H1 (cell line): ENCODE measurements at regions not wholly inside any gene's neighbourhood (a gene's known extent, or its start where the extent isn't known, plus 50 kb on each side); places are given as distances from the start of the nearest gene placed in this dataset.

Experiments
- CTCF ChIA-PET: fragments of 300-600 bp; sonication (Branson Sonifier 250); formaldehyde crosslinking; loops from one replicate; lab custom pipeline; 2021; ENCODE audit not compliant: partially characterized antibody; lab: Charles Lee
- POLR2A ChIA-PET: fragments of 300-600 bp; sonication (Branson Sonifier 250); formaldehyde crosslinking; loops from one replicate; lab custom pipeline; 2021; ENCODE audit warnings: inconsistent platforms; ENCODE audit not compliant: partially characterized antibody; lab: Charles Lee
- DNase-seq, 2 experiments: peaks; one replicate each; pipeline versions ENCODE4 v3.0.0 to v3.0.0-alpha.2; 2010 to 2022; ENCODE audit warnings: low spot score in 2 of 2, low read depth in 1 of 2, mixed read lengths in 1 of 2
- FAIRE-seq: peaks from 2 replicates; lab custom pipeline; 2011; peaks lifted over from hg19 to GRCh38; lab: Jason Lieb, UNC
- H2AFZ ChIP-seq: 2 replicates; pipeline ENCODE4 v1.8.1; 2012; ENCODE audit warnings: low read length, inconsistent platforms
- H2AK5ac ChIP-seq: 2 replicates; pipeline ENCODE4 v1.6.1; 2013; ENCODE audit warnings: low read depth, low read length
- H2BK120ac ChIP-seq: replicated peaks from 2 replicates; pipeline ENCODE3; 2013; ENCODE audit warnings: low read depth, low read length, inconsistent platforms
- H2BK12ac ChIP-seq: 2 replicates; pipeline ENCODE4 v1.6.1; 2013; ENCODE audit warnings: low read depth, low read length
- H2BK15ac ChIP-seq: 2 replicates; pipeline ENCODE4 v1.6.1; 2013; ENCODE audit warnings: low read length
- H2BK20ac ChIP-seq: 2 replicates; pipeline ENCODE4 v1.6.1; 2013; ENCODE audit warnings: low read length
- H2BK5ac ChIP-seq: 2 replicates; pipeline ENCODE4 v1.6.1; 2013; ENCODE audit warnings: low read depth, low read length
- H3K14ac ChIP-seq: 2 replicates; pipeline ENCODE4 v1.6.1; 2013; ENCODE audit warnings: inconsistent platforms; ENCODE audit not compliant: insufficient read length
- H3K18ac ChIP-seq: 2 replicates; pipeline ENCODE4 v1.6.1; 2013; ENCODE audit warnings: low read length; ENCODE audit errors: extremely low read depth
- H3K23ac ChIP-seq: 2 replicates; pipeline ENCODE4 v1.6.1; 2013; ENCODE audit warnings: inconsistent platforms; ENCODE audit not compliant: insufficient read length
- H3K23me2 ChIP-seq: 2 replicates; pipeline ENCODE4 v1.6.1; 2013; ENCODE audit warnings: low read depth, low read length
- H3K27ac ChIP-seq: 2 replicates; pipeline ENCODE4 v1.6.1; 2011; ENCODE audit warnings: low read depth, low read length, inconsistent platforms
- H3K27me3 ChIP-seq, 4 experiments: replicated peaks in 1 of 4; 1 replicate in 1 of 4; 2 replicates in 3 of 4; pipeline versions ENCODE4 v1.6.1 to v1.8.1; 2011 to 2013; ENCODE audit warnings: low read length in 3 of 4, mild to moderate bottlenecking in 3 of 4, inconsistent platforms in 2 of 4, mixed read lengths in 2 of 4, moderate library complexity in 1 of 4; ENCODE audit not compliant: control insufficient read depth in 3 of 4, insufficient read depth in 3 of 4; ENCODE audit errors: extremely low read depth in 1 of 4
- H3K36me3 ChIP-seq, 4 experiments: 2 replicates each; pipeline versions ENCODE4 v1.6.1 to v1.8.1; 2011 to 2013; ENCODE audit warnings: mild to moderate bottlenecking in 4 of 4, low read length in 3 of 4, moderate library complexity in 2 of 4, control low read depth in 1 of 4, inconsistent platforms in 1 of 4; ENCODE audit not compliant: insufficient read depth in 4 of 4, control insufficient read depth in 2 of 4
- H3K4ac ChIP-seq: replicated peaks from 2 replicates; pipeline ENCODE3; 2013; ENCODE audit warnings: low read length, low read depth, mixed read lengths, inconsistent platforms; ENCODE audit not compliant: insufficient read length
- H3K4me1 ChIP-seq, 4 experiments: replicated peaks in 1 of 4; 1 replicate in 1 of 4; 2 replicates in 3 of 4; pipeline versions ENCODE4 v1.6.1 to v1.8.1; 2011 to 2013; ENCODE audit warnings: low read length in 3 of 4, inconsistent platforms in 2 of 4, mixed read lengths in 1 of 4; ENCODE audit not compliant: insufficient read depth in 4 of 4, control insufficient read depth in 3 of 4
- H3K4me2 ChIP-seq, 2 experiments: 2 replicates each; pipeline versions ENCODE4 v1.6.1 to v1.8.1; 2011 to 2013; ENCODE audit warnings: low read depth in 2 of 2, low read length in 2 of 2, control low read depth in 1 of 2, inconsistent platforms in 1 of 2, mild to moderate bottlenecking in 1 of 2; ENCODE audit not compliant: insufficient read depth in 1 of 2
- H3K4me3 ChIP-seq, 4 experiments: fragments of 200-600, 300-600 bp in 1 of 4; sonication (generic), shearing (Covaris generic), sonication (Bioruptor Twin) in 1 of 4; 2 replicates each; pipeline versions ENCODE4 v1.5.1 to v1.8.1; 2011 to 2016; ENCODE audit warnings: low read length in 4 of 4, low read depth in 3 of 4, control low read depth in 2 of 4, inconsistent platforms in 2 of 4, mild to moderate bottlenecking in 2 of 4, mixed read lengths in 1 of 4, moderate library complexity in 1 of 4; ENCODE audit not compliant: insufficient read depth in 2 of 4; ENCODE audit errors: extremely low read depth in 1 of 4
- H3K56ac ChIP-seq: replicated peaks from 2 replicates; pipeline ENCODE3; 2013; ENCODE audit warnings: low read depth, mild to moderate bottlenecking, mixed read lengths, low read length, inconsistent platforms; ENCODE audit not compliant: insufficient read length
- H3K79me1 ChIP-seq: 2 replicates; pipeline ENCODE4 v1.6.1; 2013; ENCODE audit warnings: low read depth, low read length, control low read depth
- H3K79me2 ChIP-seq, 2 experiments: 2 replicates each; pipeline versions ENCODE4 v1.6.1 to v1.8.1; 2012 to 2013; ENCODE audit warnings: low read length in 2 of 2, mild to moderate bottlenecking in 2 of 2, inconsistent platforms in 1 of 2; ENCODE audit not compliant: insufficient read depth in 2 of 2, control insufficient read depth in 1 of 2
- H3K9ac ChIP-seq, 4 experiments: replicated peaks in 1 of 4; 1 replicate in 1 of 4; 2 replicates in 3 of 4; pipeline versions ENCODE4 v1.6.1 to v1.8.1; 2011 to 2013; ENCODE audit warnings: low read depth in 3 of 4, low read length in 3 of 4, control low read depth in 2 of 4, mild to moderate bottlenecking in 2 of 4, moderate library complexity in 2 of 4, inconsistent platforms in 1 of 4; ENCODE audit errors: extremely low read depth in 1 of 4
- H3K9me3 ChIP-seq, 2 experiments: 2 replicates each; pipeline versions ENCODE4 v1.6.1 to v1.8.1; 2012 to 2013; ENCODE audit warnings: mild to moderate bottlenecking in 2 of 2, moderate library complexity in 2 of 2, control low read depth in 1 of 2, inconsistent platforms in 1 of 2, low read depth in 1 of 2, low read length in 1 of 2, mixed read lengths in 1 of 2; ENCODE audit not compliant: insufficient read depth in 2 of 2
- H4K20me1 ChIP-seq, 2 experiments: replicated peaks in 1 of 2; 2 replicates each; pipeline versions ENCODE3 to v1.8.1; 2011 to 2013; ENCODE audit warnings: inconsistent platforms in 2 of 2, low read length in 2 of 2, mild to moderate bottlenecking in 1 of 2; ENCODE audit not compliant: insufficient read depth in 2 of 2, control insufficient read depth in 1 of 2
- H4K5ac ChIP-seq: 2 replicates; pipeline ENCODE4 v1.6.1; 2013; ENCODE audit warnings: low read length, low read depth, mixed read lengths, inconsistent platforms; ENCODE audit not compliant: insufficient read length
- H4K8ac ChIP-seq: 2 replicates; pipeline ENCODE4 v1.8.0; 2013; ENCODE audit warnings: mild to moderate bottlenecking, moderate library complexity, low read length, inconsistent platforms; ENCODE audit not compliant: insufficient read depth; ENCODE audit errors: extremely low read depth
- H4K91ac ChIP-seq: replicated peaks from 2 replicates; pipeline ENCODE3; 2013; ENCODE audit warnings: low read length, mixed read lengths, inconsistent platforms; ENCODE audit not compliant: insufficient read length
- BACH1 ChIP-seq: IDR thresholded peaks from 2 replicates; pipeline ENCODE4 v1.6.1; 2012; ENCODE audit warnings: low read length, improper control_type of control experiment
- MAFK ChIP-seq: IDR thresholded peaks from 2 replicates; pipeline ENCODE4 v1.6.1; 2012; ENCODE audit warnings: low read depth, mild to moderate bottlenecking, improper control_type of control experiment, low read length
- WGBS, 2 experiments: shearing (Covaris generic) in 1 of 2; methylation state at CpG; one replicate each; pipeline versions ENCODE4 v1.1.6 to v1.1.7; 2013 to 2015; ENCODE audit warnings: low lambda C conversion rate in 2 of 2, mixed read lengths in 2 of 2, inconsistent platforms in 1 of 2, low coverage in 1 of 2, missing lambda C conversion rate in 1 of 2; ENCODE audit not compliant: insufficient replicate concordance in 2 of 2, insufficient coverage in 1 of 2, insufficient read length in 1 of 2; ENCODE audit errors: extremely low coverage in 1 of 2, missing lambda C conversion rate in 1 of 2; 5-methylcytosine and 5-hydroxymethylcytosine counted together

DNA sequence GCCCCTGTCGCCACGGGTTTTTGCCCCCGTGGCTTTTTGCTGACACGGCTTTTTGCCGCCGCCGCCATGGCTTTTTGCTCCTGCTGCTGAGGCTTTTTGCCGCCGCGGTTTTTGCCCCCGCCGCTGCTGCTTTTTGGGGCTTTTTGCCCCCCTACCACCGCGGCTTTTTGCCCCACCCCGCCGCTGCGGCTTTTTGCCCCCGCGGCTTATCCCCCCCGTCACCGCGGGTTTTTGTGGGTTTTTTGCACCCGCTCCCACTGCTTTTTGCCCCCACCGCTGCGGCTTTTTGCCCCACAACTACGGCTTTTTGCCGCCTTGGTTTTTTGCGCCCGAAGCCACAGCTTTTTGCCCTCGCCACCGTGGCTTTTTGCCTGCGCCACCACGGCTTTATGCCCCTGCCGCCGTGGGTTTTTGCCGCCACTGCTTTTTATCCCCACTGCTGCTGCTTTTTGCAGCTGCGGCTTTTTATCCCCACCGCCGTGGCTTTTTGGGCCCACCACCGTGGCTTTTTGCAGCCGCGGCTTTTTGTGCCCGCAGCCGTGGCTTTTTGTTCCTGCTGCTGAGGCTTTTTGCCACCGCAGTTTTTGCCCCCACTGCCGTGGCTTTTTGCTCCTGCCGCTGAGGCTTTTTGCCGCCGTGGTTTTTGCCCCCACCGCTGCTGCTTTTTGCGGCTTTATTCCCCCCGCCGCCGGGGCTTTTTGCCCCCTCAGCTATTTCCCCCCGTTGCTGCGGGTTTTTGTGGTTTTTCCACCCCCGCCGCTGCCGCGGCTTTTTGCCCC, 2798.0 kb upstream of the TEKT4 start:
- POLR2A ChIA-PET, result no interaction called here
- Histone ChIP-seq H3K23ac (no peak overlapping the region), H4K5ac (no peak overlapping the region), H3K4me3 (no peak overlapping the region), H3K27me3 (no peaks in the 10 kb centered on the region), H3K4me2 (no peak overlapping the region), H2BK5ac (no peak overlapping the region), H2BK15ac (no peak overlapping the region), H3K9ac (no peak overlapping the region), H4K91ac (no peak overlapping the region), H2AFZ (no peak overlapping the region), H4K8ac (no peak overlapping the region), H3K27ac (no peak overlapping the region), H3K4me1 (no peaks in the 10 kb centered on the region), H2BK20ac (no peak overlapping the region), H3K79me1 (no peaks in the 10 kb centered on the region), H3K23me2 (no peaks in the 10 kb centered on the region), H3K79me2 (no peaks in the 10 kb centered on the region), H3K14ac (no peak overlapping the region), H3K18ac (no peak overlapping the region), H3K56ac (no peak overlapping the region), H2AK5ac (no peak overlapping the region), H3K9me3 (peaks cover 3 to 32% of the 10 kb centered on the region in 2 experiments; a peak in 2 of 4 replicates), H4K20me1 (no peaks in the 10 kb centered on the region), H2BK120ac (no peak overlapping the region)
- no peak for FAIRE-seq
- 94% methylated on average over 22 of the region's 60 CpGs; no CpG with 5 or more reads in 1 of the 2 experiments for WGBS, 2 experiments
- CTCF ChIA-PET, result no interaction called here
- TF ChIP-seq MAFK, result 0 out of 2 replicates have a peak, but pooled peaks have one; percentile 10
- TF ChIP-seq BACH1, result no peak
- TF ChIP-seq, all 59 proteins: peak for 1
- DNase-seq, result no peak
- Histone ChIP-seq H3K4ac (no peak overlapping the region), H3K36me3 (no peaks in the 10 kb centered on the region; a peak in 1 of 8 replicates), H2BK12ac (no peak overlapping the region)
